PC-3 (cell line): ENCODE measurements at regions not wholly inside any gene's neighbourhood (a gene's known extent, or its start where the extent isn't known, plus 50 kb on each side); places are given as distances from the start of the nearest gene placed in this dataset.

Experiments
- ATAC-seq: fragments of 200-7000 bp; cut with Tn5 transposase; 2 replicates; pipeline ENCODE4 v1.9.1; 2020; ENCODE audit warnings: mild to moderate bottlenecking, moderate library complexity
- BruUV-seq: library from RNA; stranded (reverse); fragments of 400-500 nt; replicated peaks from 2 replicates; lab custom pipeline; 2021; lab: Mats Ljungman, UMichigan
- CTCF ChIA-PET: fragments of 300-600 bp; sonication (Branson Sonifier 250); formaldehyde crosslinking; loops from one replicate; lab custom pipeline; 2022; ENCODE audit warnings: antibody characterized with exemption; lab: Charles Lee
- POLR2A ChIA-PET: fragments of 300-600 bp; sonication (Branson Sonifier 250); formaldehyde crosslinking; loops from one replicate; lab custom pipeline; 2022; ENCODE audit warnings: antibody characterized with exemption; ENCODE audit not compliant: unreplicated experiment; lab: Charles Lee
- DNase-seq: peaks from one replicate; pipeline ENCODE4 v3.0.0-alpha.2; 2015
- H2AFZ ChIP-seq: fragments of 300-600 bp; sonication (generic); 2 replicates; pipeline ENCODE4 v1.6.0; 2016; ENCODE audit warnings: antibody characterized with exemption, low read length
- H3F3A ChIP-seq: fragments of 300-600 bp; sonication (generic); one replicate; pipeline ENCODE4 v1.6.0; 2017; ENCODE audit warnings: antibody characterized with exemption, low read length, control low read depth, mild to moderate bottlenecking; ENCODE audit not compliant: unreplicated experiment
- H3K27ac ChIP-seq: fragments of 300-600 bp; sonication (generic); 2 replicates; pipeline ENCODE4 v1.5.1; 2016; ENCODE audit warnings: mild to moderate bottlenecking, low read length
- H3K27me3 ChIP-seq: fragments of 300-600 bp; sonication (generic); 2 replicates; pipeline ENCODE4 v1.6.1; 2016; ENCODE audit warnings: low read length, mixed read lengths
- H3K36me3 ChIP-seq: fragments of 300-600 bp; sonication (generic); 2 replicates; pipeline ENCODE4 v1.6.1; 2016; ENCODE audit warnings: low read depth, mixed run types, low read length, mixed read lengths
- H3K4me1 ChIP-seq: fragments of 300-600 bp; sonication (generic); 2 replicates; pipeline ENCODE4 v1.5.1; 2016; ENCODE audit warnings: low read length; ENCODE audit not compliant: insufficient read depth
- H3K4me2 ChIP-seq: fragments of 300-600 bp; sonication (generic); 2 replicates; pipeline ENCODE4 v1.6.0; 2016; ENCODE audit warnings: low read length
- H3K4me3 ChIP-seq: fragments of 300-600 bp; sonication (generic); 2 replicates; pipeline ENCODE4 v1.5.1; 2016; ENCODE audit warnings: mild to moderate bottlenecking, low read length, mixed read lengths
- H3K79me2 ChIP-seq: fragments of 300-600 bp; sonication (generic); 2 replicates; pipeline ENCODE4 v1.6.1; 2017; ENCODE audit warnings: low read length, mixed read lengths
- H3K9ac ChIP-seq: fragments of 300-600 bp; sonication (generic); 2 replicates; pipeline ENCODE4 v1.6.0; 2016; ENCODE audit warnings: mild to moderate bottlenecking, low read length
- H3K9me2 ChIP-seq: fragments of 300-600 bp; sonication (generic); replicated peaks from 2 replicates; pipeline ENCODE4 v1.6.1; 2016; ENCODE audit warnings: mixed run types, low read length, mixed read lengths
- H3K9me3 ChIP-seq: fragments of 300-600 bp; sonication (generic); 2 replicates; pipeline ENCODE4 v1.6.1; 2016; ENCODE audit warnings: low read length, mixed read lengths
- H4K20me1 ChIP-seq: fragments of 300-600 bp; sonication (generic); 2 replicates; pipeline ENCODE4 v1.6.1; 2016; ENCODE audit warnings: low read length, mixed read lengths
- EZH2 ChIP-seq: fragments of 300-600 bp; sonication (generic); IDR thresholded peaks from one replicate; pipeline ENCODE4 v1.6.1; 2017; ENCODE audit warnings: antibody characterized with exemption, mild to moderate bottlenecking, low read length; ENCODE audit not compliant: unreplicated experiment
- EZH2phosphoT487 ChIP-seq: fragments of 300-600 bp; sonication (generic); IDR thresholded peaks from 2 replicates; pipeline ENCODE4 v1.6.1; 2018; ENCODE audit warnings: mild to moderate bottlenecking, antibody characterized with exemption, low read length, borderline replicate concordance
- intact Hi-C: fragments of 100-400 bp; cut with micrococcal nuclease; formaldehyde crosslinking; loops from 2 replicates; pipeline ENCODE4 v1.9.0; 2023
- TF ChIP-seq, protein P1 (sequence below): fragments of 300-600 bp; sonication (generic); conservative IDR thresholded peaks from 2 replicates; pipeline ENCODE4 v1.5.1; 2017; ENCODE audit warnings: antibody characterized with exemption, low read depth, mild to moderate bottlenecking, low read length

DNA sequence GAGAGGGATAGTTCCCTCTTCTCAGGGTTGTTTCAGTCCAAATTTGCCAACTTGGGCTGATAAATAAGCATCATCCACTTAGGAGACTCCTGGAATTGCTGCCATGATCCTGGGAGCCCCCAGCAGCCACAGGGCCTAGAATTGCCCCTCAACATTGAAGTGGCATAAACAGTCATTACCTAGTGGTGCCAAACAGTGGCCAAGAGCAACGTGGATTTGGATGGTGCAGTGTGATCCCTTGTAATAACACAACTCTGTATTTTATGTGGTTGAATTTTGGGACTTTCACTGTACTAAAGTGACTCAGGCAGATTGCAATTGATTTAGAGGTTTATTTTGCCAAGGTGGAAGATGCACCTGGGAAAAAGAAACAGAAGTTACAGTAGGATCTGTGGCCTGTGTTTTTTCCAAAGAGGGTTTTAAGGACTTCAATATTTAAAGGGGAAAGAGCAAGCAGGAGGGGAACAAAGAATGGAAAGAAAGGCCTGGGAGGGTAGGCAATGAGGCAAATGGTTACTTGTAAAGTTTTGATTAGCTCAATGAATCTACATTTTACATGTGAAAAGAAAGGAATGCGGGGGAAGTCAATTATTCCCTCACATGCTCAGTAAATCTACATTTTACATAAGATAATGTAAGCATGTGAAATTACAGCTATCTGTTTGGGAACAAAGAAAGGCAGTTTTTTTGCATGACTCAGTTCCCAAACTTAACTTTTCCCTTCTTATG is 168.0 kb upstream of the NOX3 start:
- no peaks in the 10 kb centered on the region for H3K9me2 ChIP-seq
- ChIA-PET POLR2A (no interaction called here), CTCF (no interaction called here)
- H3K9me3 ChIP-seq = no peaks in the 10 kb centered on the region
- TF ChIP-seq, protein P1, sequence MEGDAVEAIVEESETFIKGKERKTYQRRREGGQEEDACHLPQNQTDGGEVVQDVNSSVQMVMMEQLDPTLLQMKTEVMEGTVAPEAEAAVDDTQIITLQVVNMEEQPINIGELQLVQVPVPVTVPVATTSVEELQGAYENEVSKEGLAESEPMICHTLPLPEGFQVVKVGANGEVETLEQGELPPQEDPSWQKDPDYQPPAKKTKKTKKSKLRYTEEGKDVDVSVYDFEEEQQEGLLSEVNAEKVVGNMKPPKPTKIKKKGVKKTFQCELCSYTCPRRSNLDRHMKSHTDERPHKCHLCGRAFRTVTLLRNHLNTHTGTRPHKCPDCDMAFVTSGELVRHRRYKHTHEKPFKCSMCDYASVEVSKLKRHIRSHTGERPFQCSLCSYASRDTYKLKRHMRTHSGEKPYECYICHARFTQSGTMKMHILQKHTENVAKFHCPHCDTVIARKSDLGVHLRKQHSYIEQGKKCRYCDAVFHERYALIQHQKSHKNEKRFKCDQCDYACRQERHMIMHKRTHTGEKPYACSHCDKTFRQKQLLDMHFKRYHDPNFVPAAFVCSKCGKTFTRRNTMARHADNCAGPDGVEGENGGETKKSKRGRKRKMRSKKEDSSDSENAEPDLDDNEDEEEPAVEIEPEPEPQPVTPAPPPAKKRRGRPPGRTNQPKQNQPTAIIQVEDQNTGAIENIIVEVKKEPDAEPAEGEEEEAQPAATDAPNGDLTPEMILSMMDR = no peak
- TF ChIP-seq EZH2 = no peak
- no peak for TF ChIP-seq EZH2phosphoT487
- ATAC-seq (no peak), DNase-seq (no peak)
- no TSS peak for BruUV-seq
- no peaks in the 10 kb centered on the region for H3K27me3 ChIP-seq
- H3K79me2 ChIP-seq = no peaks in the 10 kb centered on the region
- H3K4me3 ChIP-seq = no peak overlapping the region
- no peak overlapping the region for H2AFZ ChIP-seq
- H3K4me1 ChIP-seq = no peaks in the 10 kb centered on the region
- H4K20me1 ChIP-seq = no peaks in the 10 kb centered on the region
- intact Hi-C loops = no loop called here
- H3K9ac ChIP-seq = no peak overlapping the region
- H3K4me2 ChIP-seq = no peak overlapping the region
- H3K36me3 ChIP-seq = no peaks in the 10 kb centered on the region
- H3F3A ChIP-seq = no peaks in the 10 kb centered on the region
- no peak overlapping the region for H3K27ac ChIP-seq

DNA sequence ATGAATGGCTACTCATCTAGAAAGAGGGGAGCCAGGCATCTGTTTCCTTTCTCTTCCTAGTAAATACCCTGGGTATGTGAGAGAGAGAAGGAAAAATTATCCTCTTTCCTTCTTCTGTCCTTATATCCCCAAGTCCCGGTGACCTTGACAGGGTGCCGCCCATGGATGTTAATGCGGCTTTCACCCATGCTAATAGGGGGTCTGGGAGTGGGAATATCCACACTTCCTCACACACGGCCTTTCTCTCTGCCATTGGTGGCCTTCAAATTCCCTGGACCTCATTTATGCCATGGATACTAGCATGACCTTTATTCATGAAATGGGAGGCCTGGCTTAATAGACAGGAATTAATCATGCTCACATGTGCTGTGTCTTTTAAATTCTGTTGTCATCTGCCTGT is 159.0 kb upstream of the NOX3 start:
- Histone ChIP-seq H3K27me3 (no peaks in the 10 kb centered on the region), H3F3A (no peaks in the 10 kb centered on the region), H3K4me2 (no peak overlapping the region), H3K9me3 (peaks cover 10% of the 10 kb centered on the region), H3K9me2 (no peaks in the 10 kb centered on the region), H2AFZ (no peak overlapping the region), H3K4me3 (no peak overlapping the region), H3K79me2 (no peaks in the 10 kb centered on the region), H3K27ac (no peak overlapping the region), H3K9ac (no peak overlapping the region), H4K20me1 (no peaks in the 10 kb centered on the region), H3K4me1 (no peaks in the 10 kb centered on the region), H3K36me3 (no peaks in the 10 kb centered on the region; the same call in 1 of the 2 replicates)
- no peak for ATAC-seq
- no TSS peak for BruUV-seq
- POLR2A ChIA-PET = no interaction called here
- TF ChIP-seq, protein P1 = no peak
- TF ChIP-seq EZH2 (no peak), EZH2phosphoT487 (no peak)
- DNase-seq = no peak
- CTCF ChIA-PET = no interaction called here
- intact Hi-C loops = no loop called here

DNA sequence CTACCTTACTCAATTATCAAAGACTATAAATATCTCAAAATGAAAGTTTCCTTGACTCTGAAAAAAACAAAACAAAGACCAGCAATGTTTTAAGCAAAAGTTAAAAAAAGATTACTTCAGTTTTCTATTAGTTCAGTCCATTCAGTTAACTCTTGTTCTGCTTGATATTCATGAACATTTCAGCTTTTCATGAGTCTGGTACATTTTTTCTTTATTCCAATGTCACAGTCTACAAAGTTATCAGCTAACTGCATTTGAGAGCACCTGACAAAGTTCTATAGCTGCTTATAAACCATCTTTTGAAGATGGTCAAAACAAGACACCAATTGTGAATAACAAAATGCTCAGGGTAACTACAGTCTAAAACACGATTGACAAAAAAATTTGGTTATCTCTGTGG is 156.1 kb upstream of the NOX3 start:
- Histone ChIP-seq H3F3A (no peaks in the 10 kb centered on the region), H3K79me2 (no peaks in the 10 kb centered on the region), H3K4me1 (no peaks in the 10 kb centered on the region), H3K4me2 (no peak overlapping the region), H3K9me3 (peaks cover 10% of the 10 kb centered on the region), H3K27me3 (no peaks in the 10 kb centered on the region), H3K9me2 (no peaks in the 10 kb centered on the region), H3K36me3 (no peaks in the 10 kb centered on the region; the same call in 1 of the 2 replicates), H2AFZ (no peak overlapping the region), H4K20me1 (no peaks in the 10 kb centered on the region), H3K4me3 (no peak overlapping the region), H3K9ac (no peak overlapping the region), H3K27ac (no peak overlapping the region)
- POLR2A ChIA-PET = no interaction called here
- intact Hi-C loops = no loop called here
- TF ChIP-seq EZH2phosphoT487 = no peak
- no peak for TF ChIP-seq EZH2
- TF ChIP-seq, protein P1 = no peak
- CTCF ChIA-PET = no interaction called here
- ATAC-seq (no peak), DNase-seq (no peak)
- BruUV-seq = no TSS peak
